ENCODE measurements at regions not wholly inside any gene's neighbourhood (a gene's known extent, or its start where the extent isn't known, plus 50 kb on each side); places are given as distances from the start of the nearest gene placed in this dataset.

- H3K4me1 ChIP-seq (ENCODE audit: control insufficient read depth, extremely low read depth, insufficient read depth, low read length), result peaks cover 8% of the 10 kb centered on the region
- peak; percentile 62 for FAIRE-seq
- no peak overlapping the region for H3K27ac ChIP-seq (ENCODE audit: insufficient read depth, low read depth, low read length)
Measured at GRCh38 chr1:185681034-185681633, 53.1 kb upstream of the HMCN1 start.

More at GRCh38 chr1:185681034-185681633, 53.1 kb upstream of the HMCN1 start:
- ChIA-PET CTCF (interaction anchor here (0.6 to 4.1 kb wide), 70 partner anchors 8 to 885 kb away, joined by 3 to 63 read pairs (median 4); partner anchors contain the start of gene IVNS1ABP), POLR2A (interaction anchor here (1.0 kb wide), 1 partner anchor 364 kb away, joined by 3 read pairs; the partner anchor contains the start of gene IVNS1ABP)
- no peak overlapping the region for H3K4me3 ChIP-seq (replicated peaks in 1 of 3; ENCODE audit: insufficient read depth in 1 of 3, low read depth in 1 of 3, low read length in 3 of 3)
- dilution Hi-C loops (cut with MboI; ENCODE audit: extremely low pct_ligation_motif_present, low sequenced_read_pairs) (no loop called here), intact Hi-C loops (cut with micrococcal nuclease) (loop anchor here (1.0 to 5.0 kb wide), 4 partner anchors 29 to 874 kb away; partner anchors contain the start of gene IVNS1ABP)
- H3K9me3 ChIP-seq (replicated peaks; ENCODE audit: control insufficient read depth, insufficient read depth, low read length), result no peaks in the 10 kb centered on the region
- H3K9me1 ChIP-seq (replicated peaks; ENCODE audit: control insufficient read depth, extremely low read depth, insufficient read depth, low read length), result no peaks in the 10 kb centered on the region
- no peak overlapping the region for H3K4me2 ChIP-seq (ENCODE audit: insufficient read depth, low read length)
- no peaks in the 10 kb centered on the region for H3K36me3 ChIP-seq (ENCODE audit: control insufficient read depth in 2 of 2, extremely low read depth in 1 of 2, insufficient read depth in 2 of 2, low read length in 2 of 2)
- no peak overlapping the region for H3K9ac ChIP-seq (replicated peaks; ENCODE audit: extremely low read depth, insufficient read depth, low read length)
- H4K20me1 ChIP-seq (replicated peaks; ENCODE audit: control insufficient read depth, extremely low read depth, insufficient read depth, low read length), result no peaks in the 10 kb centered on the region
- BruUV-seq (replicated peaks), result no TSS peak
- no peak overlapping the region for H2AFZ ChIP-seq (ENCODE audit: low read depth, low read length)
- TF ChIP-seq CTCF (IDR thresholded peaks at IDR 0.05; ENCODE audit: extremely low read depth in 1 of 2, insufficient read depth in 1 of 2, low read depth in 1 of 2, low read length in 2 of 2) (peak; percentile 48 to 50), POLR2A (IDR thresholded peaks at IDR 0.05; ENCODE audit: low read depth, low read length) (no peak)
- no peaks in the 10 kb centered on the region for H3K27me3 ChIP-seq (ENCODE audit: control insufficient read depth in 2 of 2, insufficient read depth in 2 of 2, low read length in 2 of 2)
- no peaks in the 10 kb centered on the region for H3K79me2 ChIP-seq (ENCODE audit: control insufficient read depth, insufficient read depth, low read length)
- DNase-seq (ENCODE audit: low read depth, low spot score), result peak; percentile 64

Data from endothelial cell of umbilical vein (primary cell).